ENCODE measurements at regions not wholly inside any gene's neighbourhood (a gene's known extent, or its start where the extent isn't known, plus 50 kb on each side); places are given as distances from the start of the nearest gene placed in this dataset.

DNA sequence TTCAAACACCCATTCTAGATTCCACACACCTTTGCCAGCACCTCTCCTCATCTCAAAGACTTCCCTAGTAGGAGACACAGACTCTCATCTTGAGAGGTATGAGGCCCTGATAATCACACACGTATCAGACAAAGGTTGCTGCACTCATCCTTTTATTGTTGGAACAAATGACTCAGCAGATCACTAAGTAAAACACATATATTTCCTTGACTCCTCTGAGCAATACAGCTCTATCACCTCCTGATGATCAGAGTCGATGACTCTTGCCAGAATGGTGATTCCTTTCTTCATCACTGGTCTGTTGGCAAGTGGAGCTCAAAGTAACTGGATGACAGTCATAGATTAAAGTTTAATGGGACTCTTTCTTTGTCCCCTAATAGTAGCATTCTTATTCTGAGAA is 1049.2 kb upstream of the ZEB2 start:
- Histone ChIP-seq H3K9me3 (no peaks in the 10 kb centered on the region), H3K4me3 (ENCODE audit: low read depth in 1 of 2, low read length in 1 of 2) (no peak overlapping the region), H3K27me3 (no peaks in the 10 kb centered on the region), H3K4me1 (ENCODE audit: control insufficient read depth in 1 of 2, insufficient read depth in 1 of 2, low read depth in 1 of 2, low read length in 1 of 2) (no peaks in the 10 kb centered on the region), H3K27ac (no peak overlapping the region), H3K36me3 (no peaks in the 10 kb centered on the region)
- TF ChIP-seq, protein P1, sequence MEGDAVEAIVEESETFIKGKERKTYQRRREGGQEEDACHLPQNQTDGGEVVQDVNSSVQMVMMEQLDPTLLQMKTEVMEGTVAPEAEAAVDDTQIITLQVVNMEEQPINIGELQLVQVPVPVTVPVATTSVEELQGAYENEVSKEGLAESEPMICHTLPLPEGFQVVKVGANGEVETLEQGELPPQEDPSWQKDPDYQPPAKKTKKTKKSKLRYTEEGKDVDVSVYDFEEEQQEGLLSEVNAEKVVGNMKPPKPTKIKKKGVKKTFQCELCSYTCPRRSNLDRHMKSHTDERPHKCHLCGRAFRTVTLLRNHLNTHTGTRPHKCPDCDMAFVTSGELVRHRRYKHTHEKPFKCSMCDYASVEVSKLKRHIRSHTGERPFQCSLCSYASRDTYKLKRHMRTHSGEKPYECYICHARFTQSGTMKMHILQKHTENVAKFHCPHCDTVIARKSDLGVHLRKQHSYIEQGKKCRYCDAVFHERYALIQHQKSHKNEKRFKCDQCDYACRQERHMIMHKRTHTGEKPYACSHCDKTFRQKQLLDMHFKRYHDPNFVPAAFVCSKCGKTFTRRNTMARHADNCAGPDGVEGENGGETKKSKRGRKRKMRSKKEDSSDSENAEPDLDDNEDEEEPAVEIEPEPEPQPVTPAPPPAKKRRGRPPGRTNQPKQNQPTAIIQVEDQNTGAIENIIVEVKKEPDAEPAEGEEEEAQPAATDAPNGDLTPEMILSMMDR (IDR thresholded peaks at IDR 0.05) = no peak

DNA sequence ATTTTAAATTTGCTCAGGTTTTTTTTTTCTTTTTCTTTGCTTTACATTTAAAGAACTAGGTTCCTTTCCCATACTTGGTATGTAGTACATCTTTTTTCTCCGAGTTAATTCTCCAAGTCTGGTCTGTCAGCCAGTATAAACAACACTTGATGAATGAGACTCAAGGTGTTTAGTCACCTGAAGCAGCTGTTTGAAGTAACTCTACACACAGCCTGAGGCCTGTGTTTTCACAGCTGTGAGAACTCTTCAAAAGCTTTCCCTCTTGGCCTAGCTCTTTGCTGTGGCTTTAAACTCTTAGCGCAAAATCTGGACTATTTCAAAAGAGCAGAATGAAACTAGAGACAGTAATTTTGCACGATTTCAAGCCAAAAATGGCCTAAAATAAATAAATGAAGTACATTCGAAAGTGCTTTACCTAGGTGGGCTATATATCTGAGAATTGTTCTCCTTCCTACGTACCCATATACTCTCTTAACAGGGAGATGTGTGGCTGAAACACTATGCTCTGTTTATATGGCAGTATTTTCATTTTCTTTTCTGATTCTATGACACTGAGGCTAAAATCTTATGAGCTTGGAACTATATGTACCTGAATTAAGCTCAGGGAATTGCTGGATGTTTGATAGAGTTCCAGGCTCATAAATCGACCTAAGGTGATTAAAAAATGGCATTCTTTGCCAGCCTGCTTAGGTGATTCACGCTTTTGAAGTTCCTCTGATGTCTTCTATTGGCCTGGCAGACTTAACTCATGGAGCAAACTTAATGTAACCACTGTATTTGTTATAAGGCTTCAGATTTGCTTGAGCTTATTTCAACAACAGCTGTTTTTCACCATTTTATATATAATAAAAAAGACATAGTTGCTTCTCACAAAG is 1044.1 kb upstream of the ZEB2 start:
- Histone ChIP-seq H3K27me3 (no peaks in the 10 kb centered on the region), H3K4me1 (ENCODE audit: control insufficient read depth in 1 of 2, insufficient read depth in 1 of 2, low read depth in 1 of 2, low read length in 1 of 2) (no peaks in the 10 kb centered on the region), H3K4me3 (ENCODE audit: low read depth in 1 of 2, low read length in 1 of 2) (no peak overlapping the region), H3K9me3 (no peaks in the 10 kb centered on the region), H3K27ac (no peak overlapping the region), H3K36me3 (no peaks in the 10 kb centered on the region)
- TF ChIP-seq, protein P1 (IDR thresholded peaks at IDR 0.05) = no peak

DNA sequence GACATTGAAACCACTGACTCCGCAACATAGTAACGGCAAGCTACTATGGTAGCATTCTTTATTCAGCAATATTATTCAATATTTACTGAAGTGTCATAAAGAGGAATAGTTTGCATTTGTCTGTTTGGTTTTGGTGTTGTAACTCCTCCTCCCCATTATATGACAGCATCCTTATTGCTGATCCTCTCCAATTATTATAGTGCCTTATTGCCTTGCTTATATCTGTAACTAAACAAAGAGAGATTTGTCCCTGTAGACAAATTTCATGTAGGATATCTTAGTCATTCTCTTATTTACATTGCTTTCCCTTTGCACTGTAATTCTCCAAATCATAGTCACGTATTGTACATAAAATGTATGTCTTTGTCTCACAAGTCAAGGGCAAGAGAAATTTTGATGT is 1041.2 kb upstream of the ZEB2 start:
- no peaks in the 10 kb centered on the region for H3K4me1 ChIP-seq (ENCODE audit: control insufficient read depth in 1 of 2, insufficient read depth in 1 of 2, low read depth in 1 of 2, low read length in 1 of 2)
- H3K9me3 ChIP-seq = no peaks in the 10 kb centered on the region
- H3K27me3 ChIP-seq = no peaks in the 10 kb centered on the region
- no peak overlapping the region for H3K27ac ChIP-seq
- no peak overlapping the region for H3K4me3 ChIP-seq (ENCODE audit: low read depth in 1 of 2, low read length in 1 of 2)
- TF ChIP-seq, protein P1 (IDR thresholded peaks at IDR 0.05) = no peak
- H3K36me3 ChIP-seq = no peaks in the 10 kb centered on the region

DNA sequence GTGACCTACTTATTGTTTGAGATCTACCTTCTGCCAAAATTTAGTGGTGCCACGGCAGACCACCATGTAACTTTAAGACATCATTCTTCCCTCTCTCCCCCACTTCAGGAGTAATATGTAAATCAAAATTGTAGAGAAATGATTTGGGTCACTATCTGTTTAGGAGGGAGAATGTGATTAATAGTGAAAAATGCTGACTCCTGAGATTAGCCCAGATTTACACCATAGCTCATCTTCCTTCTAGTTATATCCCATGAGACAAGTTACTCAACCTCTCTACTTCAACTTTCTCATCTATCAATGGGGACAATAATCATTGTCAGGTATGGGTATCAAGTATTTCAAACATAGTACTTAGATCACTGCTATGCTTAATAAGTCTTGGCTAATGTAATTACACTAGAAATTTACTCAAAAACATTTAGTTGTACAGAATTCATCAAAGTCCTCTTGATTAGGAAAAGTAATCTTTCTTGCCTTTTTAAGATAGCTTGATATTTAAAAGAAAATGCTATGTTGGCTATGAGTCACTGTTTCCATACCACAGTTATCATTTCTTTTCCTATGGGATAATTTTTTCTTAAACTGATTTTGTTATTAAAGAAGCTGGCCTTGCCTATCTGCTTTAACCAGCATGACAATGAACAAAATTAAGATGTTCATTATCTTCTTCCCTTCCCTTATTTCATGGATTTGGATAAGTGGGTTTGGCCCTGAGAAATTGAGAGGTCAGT is 1038.9 kb upstream of the ZEB2 start:
- Histone ChIP-seq H3K27me3 (no peaks in the 10 kb centered on the region), H3K36me3 (no peaks in the 10 kb centered on the region), H3K9me3 (no peaks in the 10 kb centered on the region), H3K4me3 (ENCODE audit: low read depth in 1 of 2, low read length in 1 of 2) (no peak overlapping the region), H3K27ac (no peak overlapping the region), H3K4me1 (ENCODE audit: control insufficient read depth in 1 of 2, insufficient read depth in 1 of 2, low read depth in 1 of 2, low read length in 1 of 2) (no peaks in the 10 kb centered on the region)
- TF ChIP-seq, protein P1 (IDR thresholded peaks at IDR 0.05) = no peak

- H3K27ac ChIP-seq = no peak overlapping the region
- TF ChIP-seq, protein P1 (IDR thresholded peaks at IDR 0.05) = no peak
- no peaks in the 10 kb centered on the region for H3K27me3 ChIP-seq
- no peaks in the 10 kb centered on the region for H3K36me3 ChIP-seq
- no peaks in the 10 kb centered on the region for H3K4me1 ChIP-seq (ENCODE audit: control insufficient read depth in 1 of 2, insufficient read depth in 1 of 2, low read depth in 1 of 2, low read length in 1 of 2)
- no peaks in the 10 kb centered on the region for H3K9me3 ChIP-seq
- H3K4me3 ChIP-seq (ENCODE audit: low read depth in 1 of 2, low read length in 1 of 2) = no peak overlapping the region
These were observed 1035.4 kb upstream of the ZEB2 start for GRCh38 chr2:145555360-145555759.

Measured in neutrophil (primary cell).